Cardiac fibroblast (primary cell): ENCODE measurements at regions not wholly inside any gene's neighbourhood (a gene's known extent, or its start where the extent isn't known, plus 50 kb on each side); places are given as distances from the start of the nearest gene placed in this dataset.

ENCODE experiments used
- DNase-seq, 2 donors: peaks; one replicate each; pipeline versions ENCODE4 v3.0.0 to v3.0.0-alpha.2; 2010; ENCODE audit warnings: low read depth in 2 of 2
- H3K4me3 ChIP-seq, 2 donors: replicated peaks in 1 of 2; 1 replicate in 1 of 2; 2 replicates in 1 of 2; pipeline ENCODE4 v1.5.1; 2011; ENCODE audit warnings: low read depth in 2 of 2, low read length in 2 of 2, mild to moderate bottlenecking in 2 of 2, moderate library complexity in 1 of 2
- CTCF ChIP-seq: IDR thresholded peaks from one replicate; pipeline ENCODE4 v1.5.1; 2011; ENCODE audit warnings: low read depth, mild to moderate bottlenecking, low read length, inconsistent platforms

- no peak overlapping the region for H3K4me3 ChIP-seq
- peak; percentile 75 for TF ChIP-seq CTCF
- DNase-seq = peak; percentile 71 to 72
These were observed 77.9 kb downstream of the TNFAIP3 start for GRCh38 chr6:137944793-137945498.

- no peak overlapping the region for H3K4me3 ChIP-seq
- no peak for DNase-seq
- no peak for TF ChIP-seq CTCF
These were observed 82.8 kb downstream of the TNFAIP3 start for GRCh38 chr6:137949686-137950390.

DNA sequence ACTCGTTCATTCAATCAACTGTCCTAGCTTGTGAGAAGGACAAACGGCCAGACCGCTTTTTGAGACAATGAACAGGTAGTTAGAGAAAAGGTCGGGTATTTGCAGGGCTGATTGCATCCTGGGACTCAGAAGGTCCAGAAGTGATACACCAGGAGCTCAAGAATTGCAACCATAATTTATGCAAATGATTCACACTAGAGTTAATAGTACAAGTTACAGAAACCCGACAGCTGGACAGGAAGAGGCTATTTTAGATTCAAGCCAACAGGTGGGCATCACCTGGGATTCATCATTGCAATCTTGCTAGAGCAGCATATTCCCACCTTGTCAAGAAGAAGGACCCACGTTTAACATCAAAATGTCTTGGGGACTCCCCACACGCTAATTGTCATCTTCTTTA, 83.5 kb downstream of the TNFAIP3 start:
- TF ChIP-seq CTCF = no peak
- no peak for DNase-seq
- H3K4me3 ChIP-seq = no peak overlapping the region

DNA sequence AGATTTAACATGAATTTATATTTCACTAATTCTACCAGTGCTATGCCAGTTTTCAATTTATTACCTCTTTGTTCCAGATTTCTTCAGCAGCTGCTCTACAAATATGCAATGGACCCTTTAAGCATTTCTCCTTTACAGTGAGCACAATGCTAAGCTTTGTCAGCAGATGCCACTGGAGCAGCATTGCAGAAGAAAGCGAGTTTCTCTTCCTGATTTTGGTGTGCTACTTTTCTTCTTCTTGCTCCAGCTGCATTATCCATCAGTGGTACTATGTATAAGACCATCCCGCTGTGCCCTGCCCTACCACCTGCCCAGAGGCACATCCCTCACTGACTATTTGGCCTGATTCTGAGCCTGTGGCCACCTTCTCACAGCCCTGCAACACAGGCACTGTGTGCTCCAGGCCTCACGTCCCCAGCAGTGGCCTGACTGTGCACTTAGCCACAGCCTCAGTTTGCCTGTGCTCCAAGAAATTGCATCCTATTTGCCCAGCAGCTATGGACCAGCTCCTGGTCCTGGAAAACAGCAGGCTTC, 84.1 kb downstream of the TNFAIP3 start:
- no peak for DNase-seq
- TF ChIP-seq CTCF = no peak

GRCh38 chr6:137952247-137952646, 85.2 kb downstream of the TNFAIP3 start:
- no peak overlapping the region for H3K4me3 ChIP-seq
- no peak for DNase-seq
- no peak for TF ChIP-seq CTCF

More for the DNA sequence above, 84.1 kb downstream of the TNFAIP3 start:
- H3K4me3 ChIP-seq = no peak overlapping the region

DNA sequence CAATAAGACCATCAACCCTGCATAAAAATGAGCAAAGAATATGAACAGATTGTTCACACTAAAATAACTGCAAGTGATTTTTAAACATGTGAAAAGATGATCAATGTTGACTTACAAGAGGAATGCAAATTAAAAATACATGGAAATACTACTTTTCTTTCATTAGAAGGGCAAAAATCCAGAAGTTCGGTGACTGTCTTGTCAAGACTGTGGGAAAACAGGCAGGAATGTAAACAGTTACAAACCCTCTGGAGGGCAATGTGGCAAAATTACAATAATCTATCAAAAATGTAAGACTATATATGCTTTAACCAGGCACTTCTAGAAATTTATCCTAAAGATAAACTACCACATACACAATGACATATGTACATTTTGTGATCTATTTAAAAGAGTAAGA, 86.7 kb downstream of the TNFAIP3 start:
- H3K4me3 ChIP-seq = no peak overlapping the region
- no peak for TF ChIP-seq CTCF
- no peak for DNase-seq
